IPS DF 6.9 (cell line): ENCODE measurements at regions not wholly inside any gene's neighbourhood (a gene's known extent, or its start where the extent isn't known, plus 50 kb on each side); places are given as distances from the start of the nearest gene placed in this dataset.

Experiments used
- DNase-seq: peaks from one replicate; pipeline ENCODE4 v3.0.0-alpha.2; 2013; ENCODE audit warnings: low read depth, low spot score
- H3K27ac ChIP-seq: one replicate; pipeline ENCODE4 v1.5.1; 2013; ENCODE audit warnings: low read length, control low read depth
- H3K27me3 ChIP-seq: 2 replicates; pipeline ENCODE4 v1.6.1; 2013; ENCODE audit warnings: mild to moderate bottlenecking, low read length; ENCODE audit not compliant: control insufficient read depth, insufficient read depth
- H3K36me3 ChIP-seq: 2 replicates; pipeline ENCODE4 v1.6.1; 2013; ENCODE audit warnings: low read length; ENCODE audit not compliant: control insufficient read depth, insufficient read depth
- H3K4me1 ChIP-seq: 2 replicates; pipeline ENCODE4 v1.6.1; 2013; ENCODE audit warnings: low read length; ENCODE audit not compliant: control insufficient read depth, insufficient read depth
- H3K4me3 ChIP-seq: 2 replicates; pipeline ENCODE4 v1.5.1; 2013; ENCODE audit warnings: mild to moderate bottlenecking, low read length
- H3K9me3 ChIP-seq: 2 replicates; pipeline ENCODE4 v1.6.1; 2013; ENCODE audit warnings: low read length, inconsistent platforms; ENCODE audit not compliant: control insufficient read depth, insufficient read depth
- WGBS: extraction: QIAGEN DNeasy Blood & Tissue Kit; methylation state at CpG from one replicate; pipeline ENCODE4 v1.1.7; 2013; ENCODE audit warnings: mixed read lengths, missing lambda C conversion rate; ENCODE audit not compliant: insufficient read length, insufficient coverage; 5-methylcytosine and 5-hydroxymethylcytosine counted together

GRCh38 chr15:47376190-47376589 is 341.1 kb upstream of the SEMA6D start:
- no peaks in the 10 kb centered on the region for H3K27me3 ChIP-seq
- no peak overlapping the region for H3K4me3 ChIP-seq
- no peaks in the 10 kb centered on the region for H3K4me1 ChIP-seq
- WGBS, result no CpG with 5 or more reads among the region's 3 CpGs
- no peaks in the 10 kb centered on the region for H3K36me3 ChIP-seq
- H3K9me3 ChIP-seq, result no peaks in the 10 kb centered on the region
- DNase-seq, result no peak
- no peak overlapping the region for H3K27ac ChIP-seq

GRCh38 chr15:47377465-47377864 is 339.8 kb upstream of the SEMA6D start:
- H3K27ac ChIP-seq, result no peak overlapping the region
- no CpG with 5 or more reads among the region's 2 CpGs for WGBS

GRCh38 chr15:47378527-47378926 is 338.8 kb upstream of the SEMA6D start:
- Histone ChIP-seq H3K27ac (no peak overlapping the region), H3K4me3 (no peak overlapping the region), H3K36me3 (no peaks in the 10 kb centered on the region), H3K4me1 (no peaks in the 10 kb centered on the region), H3K27me3 (no peaks in the 10 kb centered on the region), H3K9me3 (no peaks in the 10 kb centered on the region)
- no peak for DNase-seq
- WGBS, result no CpG with 5 or more reads among the region's 2 CpGs

More at GRCh38 chr15:47377465-47377864, 339.8 kb upstream of the SEMA6D start:
- H3K9me3 ChIP-seq, result no peaks in the 10 kb centered on the region
- H3K4me3 ChIP-seq, result no peak overlapping the region
- DNase-seq, result no peak
- H3K4me1 ChIP-seq, result no peaks in the 10 kb centered on the region
- no peaks in the 10 kb centered on the region for H3K36me3 ChIP-seq
- H3K27me3 ChIP-seq, result no peaks in the 10 kb centered on the region

- H3K4me1 ChIP-seq, result no peaks in the 10 kb centered on the region
- H3K27me3 ChIP-seq, result no peaks in the 10 kb centered on the region
- no peak overlapping the region for H3K27ac ChIP-seq
- no peak overlapping the region for H3K4me3 ChIP-seq
- no peaks in the 10 kb centered on the region for H3K36me3 ChIP-seq
- no CpG with 5 or more reads among the region's 5 CpGs for WGBS
- DNase-seq, result no peak
- H3K9me3 ChIP-seq, result no peaks in the 10 kb centered on the region
These were observed 334.2 kb upstream of the SEMA6D start for GRCh38 chr15:47383102-47383501.

GRCh38 chr15:47383801-47384200 is 333.5 kb upstream of the SEMA6D start:
- Histone ChIP-seq H3K36me3 (no peaks in the 10 kb centered on the region), H3K27ac (no peak overlapping the region), H3K27me3 (no peaks in the 10 kb centered on the region), H3K4me1 (no peaks in the 10 kb centered on the region), H3K4me3 (no peak overlapping the region), H3K9me3 (no peaks in the 10 kb centered on the region)
- no peak for DNase-seq
- WGBS, result no CpG with 5 or more reads among the region's 3 CpGs

- no peak for DNase-seq
- Histone ChIP-seq H3K36me3 (no peaks in the 10 kb centered on the region), H3K27ac (no peak overlapping the region), H3K9me3 (no peaks in the 10 kb centered on the region), H3K4me3 (no peak overlapping the region), H3K4me1 (no peaks in the 10 kb centered on the region), H3K27me3 (no peaks in the 10 kb centered on the region)
- WGBS, result no CpG with 5 or more reads among the region's 4 CpGs
These were observed 333.0 kb upstream of the SEMA6D start for GRCh38 chr15:47384341-47384740.

- no peaks in the 10 kb centered on the region for H3K4me1 ChIP-seq
- H3K27ac ChIP-seq, result no peak overlapping the region
- H3K36me3 ChIP-seq, result no peaks in the 10 kb centered on the region
- H3K4me3 ChIP-seq, result no peak overlapping the region
- DNase-seq, result no peak
- H3K27me3 ChIP-seq, result no peaks in the 10 kb centered on the region
- no CpG with 5 or more reads among the region's 2 CpGs for WGBS
- no peaks in the 10 kb centered on the region for H3K9me3 ChIP-seq
These were observed 332.5 kb upstream of the SEMA6D start for GRCh38 chr15:47384776-47385175.

GRCh38 chr15:47386459-47386858 is 330.8 kb upstream of the SEMA6D start:
- no CpG with 5 or more reads among the region's 5 CpGs for WGBS
- DNase-seq, result no peak
- Histone ChIP-seq H3K4me3 (no peak overlapping the region), H3K9me3 (no peaks in the 10 kb centered on the region), H3K36me3 (no peaks in the 10 kb centered on the region), H3K4me1 (no peaks in the 10 kb centered on the region), H3K27ac (no peak overlapping the region), H3K27me3 (no peaks in the 10 kb centered on the region)

GRCh38 chr15:47388299-47388698 is 329.0 kb upstream of the SEMA6D start:
- WGBS, result no CpG with 5 or more reads among the region's 5 CpGs
- Histone ChIP-seq H3K9me3 (no peaks in the 10 kb centered on the region), H3K27ac (no peak overlapping the region), H3K4me1 (no peaks in the 10 kb centered on the region), H3K36me3 (no peaks in the 10 kb centered on the region), H3K27me3 (no peaks in the 10 kb centered on the region), H3K4me3 (no peak overlapping the region)
- DNase-seq, result no peak

GRCh38 chr15:47390208-47390765 is 327.0 kb upstream of the SEMA6D start:
- Histone ChIP-seq H3K27ac (no peak overlapping the region), H3K4me3 (no peak overlapping the region), H3K9me3 (no peaks in the 10 kb centered on the region), H3K4me1 (no peaks in the 10 kb centered on the region), H3K36me3 (no peaks in the 10 kb centered on the region), H3K27me3 (no peaks in the 10 kb centered on the region)
- no peak for DNase-seq
- WGBS, result no CpG with 5 or more reads among the region's 2 CpGs

- no peaks in the 10 kb centered on the region for H3K9me3 ChIP-seq
- WGBS, result no CpG with 5 or more reads among the region's 6 CpGs
- no peak overlapping the region for H3K4me3 ChIP-seq
- no peaks in the 10 kb centered on the region for H3K4me1 ChIP-seq
- H3K36me3 ChIP-seq, result no peaks in the 10 kb centered on the region
- H3K27ac ChIP-seq, result no peak overlapping the region
- DNase-seq, result no peak
- no peaks in the 10 kb centered on the region for H3K27me3 ChIP-seq
These were observed 323.0 kb upstream of the SEMA6D start for GRCh38 chr15:47394286-47394809.
